ENCODE measurements at regions not wholly inside any gene's neighbourhood (a gene's known extent, or its start where the extent isn't known, plus 50 kb on each side); places are given as distances from the start of the nearest gene placed in this dataset.
"Not testable (repeated sequence)": the region's sequence is repeated elsewhere in the genome, so short reads cannot be mapped to it uniquely, and the experiment has no call there.

GRCh38 chr1:25171013-25171412, 61.3 kb downstream of the SYF2 start:
- not testable (repeated sequence) for H4K20me1 ChIP-seq (ENCODE audit: insufficient read depth, poor library complexity, severe bottlenecking); H3K9me3 ChIP-seq (ENCODE audit: low read depth); H3K27ac ChIP-seq; H3K9me2 ChIP-seq (replicated peaks; ENCODE audit: insufficient read depth); H3K4me3 ChIP-seq; H3K36me3 ChIP-seq (replicated peaks; ENCODE audit: insufficient read depth, low read depth); DNase-seq (ENCODE audit: low spot score); H3K4me2 ChIP-seq; H2AFZ ChIP-seq; H3K27me3 ChIP-seq; H3K79me2 ChIP-seq
- peaks cover 33% of the 10 kb centered on the region for H3K4me1 ChIP-seq (ENCODE audit: insufficient read depth)
- WGBS (ENCODE audit: low lambda C conversion rate, missing lambda C conversion rate): 94% methylated on average over 4 of the region's 4 CpGs

- Histone ChIP-seq H4K20me1 (ENCODE audit: insufficient read depth, poor library complexity, severe bottlenecking) (no peaks in the 10 kb centered on the region), H3K4me1 (ENCODE audit: insufficient read depth) (peaks cover 33% of the 10 kb centered on the region), H3K27ac (no peak overlapping the region), H3K4me3 (no peak overlapping the region), H3K9me3 (ENCODE audit: low read depth) (no peaks in the 10 kb centered on the region), H3K27me3 (no peaks in the 10 kb centered on the region), H3K79me2 (no peaks in the 10 kb centered on the region), H3K9me2 (replicated peaks; ENCODE audit: insufficient read depth) (no peaks in the 10 kb centered on the region), H3K4me2 (no peak overlapping the region), H3K36me3 (replicated peaks; ENCODE audit: insufficient read depth, low read depth) (no peaks in the 10 kb centered on the region), H2AFZ (no peak overlapping the region)
- TF ChIP-seq, protein P1, sequence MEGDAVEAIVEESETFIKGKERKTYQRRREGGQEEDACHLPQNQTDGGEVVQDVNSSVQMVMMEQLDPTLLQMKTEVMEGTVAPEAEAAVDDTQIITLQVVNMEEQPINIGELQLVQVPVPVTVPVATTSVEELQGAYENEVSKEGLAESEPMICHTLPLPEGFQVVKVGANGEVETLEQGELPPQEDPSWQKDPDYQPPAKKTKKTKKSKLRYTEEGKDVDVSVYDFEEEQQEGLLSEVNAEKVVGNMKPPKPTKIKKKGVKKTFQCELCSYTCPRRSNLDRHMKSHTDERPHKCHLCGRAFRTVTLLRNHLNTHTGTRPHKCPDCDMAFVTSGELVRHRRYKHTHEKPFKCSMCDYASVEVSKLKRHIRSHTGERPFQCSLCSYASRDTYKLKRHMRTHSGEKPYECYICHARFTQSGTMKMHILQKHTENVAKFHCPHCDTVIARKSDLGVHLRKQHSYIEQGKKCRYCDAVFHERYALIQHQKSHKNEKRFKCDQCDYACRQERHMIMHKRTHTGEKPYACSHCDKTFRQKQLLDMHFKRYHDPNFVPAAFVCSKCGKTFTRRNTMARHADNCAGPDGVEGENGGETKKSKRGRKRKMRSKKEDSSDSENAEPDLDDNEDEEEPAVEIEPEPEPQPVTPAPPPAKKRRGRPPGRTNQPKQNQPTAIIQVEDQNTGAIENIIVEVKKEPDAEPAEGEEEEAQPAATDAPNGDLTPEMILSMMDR (IDR thresholded peaks at IDR 0.05; ENCODE audit: poor library complexity): no peak
- TF ChIP-seq EZH2phosphoT487 (IDR thresholded peaks at IDR 0.05; ENCODE audit: low read depth, severe bottlenecking, unreplicated experiment) (no peak), EZH2 (IDR thresholded peaks at IDR 0.05; ENCODE audit: borderline replicate concordance) (no peak)
- DNase-seq (ENCODE audit: low spot score): no peak
- 91% methylated on average over 6 of the region's 6 CpGs for WGBS (ENCODE audit: low lambda C conversion rate, missing lambda C conversion rate)
Measured at GRCh38 chr1:25170439-25170838, 61.9 kb downstream of the SYF2 start.

- peak overlapping the region; percentile 20 for H2AFZ ChIP-seq
- no peak for DNase-seq (ENCODE audit: low spot score)
- no peaks in the 10 kb centered on the region for H3K36me3 ChIP-seq (replicated peaks; ENCODE audit: insufficient read depth, low read depth)
- H3K79me2 ChIP-seq: no peaks in the 10 kb centered on the region
- no peak overlapping the region for H3K4me3 ChIP-seq
- no peak overlapping the region for H3K4me2 ChIP-seq
- H3K27ac ChIP-seq: peak overlapping the region; percentile 90
- H3K9me2 ChIP-seq (replicated peaks; ENCODE audit: insufficient read depth): no peaks in the 10 kb centered on the region
- H4K20me1 ChIP-seq (ENCODE audit: insufficient read depth, poor library complexity, severe bottlenecking): no peaks in the 10 kb centered on the region
- TF ChIP-seq, protein P1 (IDR thresholded peaks at IDR 0.05; ENCODE audit: poor library complexity): no peak
- no peak for TF ChIP-seq EZH2 (IDR thresholded peaks at IDR 0.05; ENCODE audit: borderline replicate concordance)
- no peak for TF ChIP-seq EZH2phosphoT487 (IDR thresholded peaks at IDR 0.05; ENCODE audit: low read depth, severe bottlenecking, unreplicated experiment)
- peaks cover 33% of the 10 kb centered on the region for H3K4me1 ChIP-seq (ENCODE audit: insufficient read depth)
- WGBS (ENCODE audit: low lambda C conversion rate, missing lambda C conversion rate): 89% methylated on average over 8 of the region's 8 CpGs
- no peaks in the 10 kb centered on the region for H3K27me3 ChIP-seq
- no peaks in the 10 kb centered on the region for H3K9me3 ChIP-seq (ENCODE audit: low read depth)
Measured at GRCh38 chr1:25169610-25170009, 62.7 kb downstream of the SYF2 start.

DNA sequence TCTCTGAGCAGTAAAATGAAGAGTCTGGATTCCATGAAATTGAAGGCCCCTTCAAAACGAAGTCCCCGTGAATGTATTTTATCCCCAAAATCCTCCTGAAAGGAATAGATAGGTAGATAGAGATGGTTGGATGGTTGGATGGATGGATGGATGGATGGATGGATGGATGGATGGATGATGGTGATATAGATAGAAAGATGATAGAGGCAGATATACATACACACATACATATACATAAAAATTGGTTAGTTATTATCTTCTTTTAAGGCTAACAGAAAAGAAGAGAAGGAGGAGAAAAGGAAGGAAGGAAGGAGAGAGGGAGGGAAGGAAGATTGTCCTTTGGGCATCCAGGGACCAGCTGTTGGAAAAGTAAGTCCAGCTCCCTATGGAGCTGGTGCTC, 63.1 kb downstream of the SYF2 start:
- WGBS (ENCODE audit: low lambda C conversion rate, missing lambda C conversion rate): 78% methylated on average over 2 of the region's 2 CpGs
- Histone ChIP-seq H4K20me1 (ENCODE audit: insufficient read depth, poor library complexity, severe bottlenecking) (no peaks in the 10 kb centered on the region), H3K9me2 (replicated peaks; ENCODE audit: insufficient read depth) (no peaks in the 10 kb centered on the region), H3K4me1 (ENCODE audit: insufficient read depth) (peaks cover 31% of the 10 kb centered on the region), H3K36me3 (replicated peaks; ENCODE audit: insufficient read depth, low read depth) (no peaks in the 10 kb centered on the region), H3K27me3 (no peaks in the 10 kb centered on the region), H3K79me2 (no peaks in the 10 kb centered on the region), H3K27ac (peak overlapping the region; percentile 90), H3K4me2 (peak overlapping the region; percentile 70), H2AFZ (peak overlapping the region; percentile 58), H3K9me3 (ENCODE audit: low read depth) (no peaks in the 10 kb centered on the region), H3K4me3 (no peak overlapping the region)
- DNase-seq (ENCODE audit: low spot score): no peak
- TF ChIP-seq EZH2phosphoT487 (IDR thresholded peaks at IDR 0.05; ENCODE audit: low read depth, severe bottlenecking, unreplicated experiment): no peak
- TF ChIP-seq EZH2 (IDR thresholded peaks at IDR 0.05; ENCODE audit: borderline replicate concordance): no peak
- TF ChIP-seq, protein P1 (IDR thresholded peaks at IDR 0.05; ENCODE audit: poor library complexity): no peak
